Fibroblast of skin of left quadriceps (primary cell): ENCODE measurements at regions not wholly inside any gene's neighbourhood (a gene's known extent, or its start where the extent isn't known, plus 50 kb on each side); places are given as distances from the start of the nearest gene placed in this dataset.
"Not testable (repeated sequence)": the region's sequence is repeated elsewhere in the genome, so short reads cannot be mapped to it uniquely, and the experiment has no call there.

ENCODE experiments used
- DNase-seq, 2 experiments: peaks; one replicate each; pipeline ENCODE4 v3.0.0-alpha.2; 2013; ENCODE audit warnings: low read depth in 2 of 2

GRCh38 chr2:62410926-62411456, 95.0 kb downstream of the TMEM17 start:
- DNase-seq, result no peak

GRCh38 chr2:62410015-62410453, 96.0 kb downstream of the TMEM17 start:
- DNase-seq, result no peak

GRCh38 chr2:62409442-62409841, 96.6 kb downstream of the TMEM17 start:
- DNase-seq, result no peak

GRCh38 chr2:62408241-62408677, 97.7 kb downstream of the TMEM17 start:
- DNase-seq, result no peak

GRCh38 chr2:62407838-62408237, 98.2 kb downstream of the TMEM17 start:
- no peak for DNase-seq

- DNase-seq, result no peak
These were observed 98.6 kb downstream of the TMEM17 start for GRCh38 chr2:62407401-62407800.

GRCh38 chr2:62406573-62407043, 99.4 kb downstream of the TMEM17 start:
- no peak for DNase-seq

GRCh38 chr2:62404913-62405312, 101.1 kb downstream of the TMEM17 start:
- no peak for DNase-seq

GRCh38 chr2:62402156-62402555, 103.8 kb downstream of the TMEM17 start:
- DNase-seq, result no peak

- DNase-seq, result no peak
These were observed 107.6 kb downstream of the TMEM17 start for GRCh38 chr2:62398356-62398755.

- no peak for DNase-seq
These were observed 109.1 kb downstream of the TMEM17 start for GRCh38 chr2:62396880-62397279.

- DNase-seq, result no peak
These were observed 112.7 kb downstream of the TMEM17 start for GRCh38 chr2:62393293-62393692.

- DNase-seq, result no peak
These were observed 114.3 kb downstream of the TMEM17 start for GRCh38 chr2:62391696-62392095.

GRCh38 chr2:62386378-62386777, 119.6 kb downstream of the TMEM17 start:
- not testable (repeated sequence) for DNase-seq

GRCh38 chr2:62383846-62384245, 122.1 kb downstream of the TMEM17 start:
- DNase-seq, result no peak

- no peak for DNase-seq
These were observed 123.2 kb downstream of the TMEM17 start for GRCh38 chr2:62382757-62383156.

- DNase-seq, result no peak
These were observed 123.9 kb downstream of the TMEM17 start for GRCh38 chr2:62382122-62382521.

GRCh38 chr2:62381656-62382055, 124.3 kb downstream of the TMEM17 start:
- DNase-seq, result no peak

GRCh38 chr2:62379566-62379965, 126.4 kb downstream of the TMEM17 start:
- DNase-seq, result no peak

GRCh38 chr2:62375113-62375420, 130.9 kb downstream of the TMEM17 start:
- DNase-seq, result no peak

- no peak for DNase-seq
These were observed 131.5 kb downstream of the TMEM17 start for GRCh38 chr2:62374301-62375112.

- no peak for DNase-seq
These were observed 133.2 kb downstream of the TMEM17 start for GRCh38 chr2:62372824-62373223.
